ENCODE measurements at regions not wholly inside any gene's neighbourhood (a gene's known extent, or its start where the extent isn't known, plus 50 kb on each side); places are given as distances from the start of the nearest gene placed in this dataset.

DNA sequence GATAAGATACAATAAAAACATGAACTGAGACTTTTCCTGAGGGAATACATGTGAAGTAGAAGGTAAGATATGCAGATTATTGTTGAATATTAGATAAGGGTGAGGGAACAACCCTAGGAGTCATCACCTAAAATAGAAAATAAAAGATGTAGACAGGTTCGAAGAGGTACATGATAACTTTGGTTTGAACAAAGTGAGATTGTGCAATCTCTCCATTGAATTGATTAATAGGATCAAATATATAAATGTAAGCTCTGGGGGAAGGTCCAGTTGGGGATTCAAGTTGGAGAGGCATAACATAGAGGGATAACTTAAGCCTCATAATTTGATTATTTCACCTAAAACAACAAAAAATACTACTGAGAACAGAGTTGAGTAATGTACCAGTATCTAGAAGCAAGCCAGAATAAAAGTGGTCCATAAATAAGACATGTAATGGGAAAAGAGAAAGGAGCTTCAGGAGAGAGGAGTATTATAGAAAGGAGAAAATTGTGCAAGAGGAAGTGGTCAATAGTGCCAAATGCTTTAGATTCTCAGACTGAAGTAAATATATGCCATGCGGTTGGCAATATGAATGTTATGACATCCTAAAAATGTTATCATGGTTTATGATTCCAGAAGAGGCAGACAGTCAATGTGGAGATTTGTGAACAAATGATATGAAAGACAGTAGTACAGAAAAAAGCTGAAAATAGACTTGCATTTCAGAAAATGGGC lies 282.3 kb upstream of the CHRM2 start:
- Histone ChIP-seq H3K4me3 (ENCODE audit: control extremely low read depth in 1 of 5, extremely low read depth in 1 of 5, insufficient read depth in 1 of 5, low read depth in 2 of 5, low read length in 4 of 5) (no peak overlapping the region), H4K20me1 (ENCODE audit: control insufficient read depth, insufficient read depth, low read length, poor library complexity, severe bottlenecking) (no peaks in the 10 kb centered on the region), H2AFZ (ENCODE audit: insufficient read depth, low read depth, low read length, poor library complexity, severe bottlenecking) (no peak overlapping the region), H3K79me2 (ENCODE audit: control insufficient read depth, insufficient read depth, low read length) (no peaks in the 10 kb centered on the region), H3K9ac (ENCODE audit: low read length) (no peak overlapping the region), H3K27me3 (replicated peaks in 1 of 4; ENCODE audit: control extremely low read depth in 1 of 4, control insufficient read depth in 3 of 4, insufficient read depth in 4 of 4, low read length in 3 of 4) (no peaks in the 10 kb centered on the region), H3K4me2 (replicated peaks; ENCODE audit: low read depth, low read length, poor library complexity, severe bottlenecking) (no peak overlapping the region), H3K27ac (ENCODE audit: low read length in 2 of 2) (no peak overlapping the region), H3K36me3 (replicated peaks in 1 of 2; ENCODE audit: control extremely low read depth in 1 of 2, control insufficient read depth in 1 of 2, extremely low read depth in 1 of 2, insufficient read depth in 2 of 2, low read length in 1 of 2) (no peaks in the 10 kb centered on the region), H3K4me1 (ENCODE audit: control insufficient read depth in 2 of 2, insufficient read depth in 2 of 2, low read length in 2 of 2) (no peaks in the 10 kb centered on the region), H3K9me3 (ENCODE audit: control extremely low read depth in 1 of 3, control insufficient read depth in 2 of 3, insufficient read depth in 1 of 3, low read length in 2 of 3) (peaks cover 0 to 3% (median 0%) of the 10 kb centered on the region in 3 donors)
- H3K27me3 Mint-ChIP-seq: no peaks in the 10 kb centered on the region
- H3K27ac Mint-ChIP-seq: no peak overlapping the region
- DNase-seq (no peak), ATAC-seq (ENCODE audit: low read depth) (no peak)
- WGBS (ENCODE audit: insufficient coverage): 88% methylated on average over 1 of the region's 2 CpGs
- no peak overlapping the region for H3K4me3 Mint-ChIP-seq
- TF ChIP-seq, protein P1, sequence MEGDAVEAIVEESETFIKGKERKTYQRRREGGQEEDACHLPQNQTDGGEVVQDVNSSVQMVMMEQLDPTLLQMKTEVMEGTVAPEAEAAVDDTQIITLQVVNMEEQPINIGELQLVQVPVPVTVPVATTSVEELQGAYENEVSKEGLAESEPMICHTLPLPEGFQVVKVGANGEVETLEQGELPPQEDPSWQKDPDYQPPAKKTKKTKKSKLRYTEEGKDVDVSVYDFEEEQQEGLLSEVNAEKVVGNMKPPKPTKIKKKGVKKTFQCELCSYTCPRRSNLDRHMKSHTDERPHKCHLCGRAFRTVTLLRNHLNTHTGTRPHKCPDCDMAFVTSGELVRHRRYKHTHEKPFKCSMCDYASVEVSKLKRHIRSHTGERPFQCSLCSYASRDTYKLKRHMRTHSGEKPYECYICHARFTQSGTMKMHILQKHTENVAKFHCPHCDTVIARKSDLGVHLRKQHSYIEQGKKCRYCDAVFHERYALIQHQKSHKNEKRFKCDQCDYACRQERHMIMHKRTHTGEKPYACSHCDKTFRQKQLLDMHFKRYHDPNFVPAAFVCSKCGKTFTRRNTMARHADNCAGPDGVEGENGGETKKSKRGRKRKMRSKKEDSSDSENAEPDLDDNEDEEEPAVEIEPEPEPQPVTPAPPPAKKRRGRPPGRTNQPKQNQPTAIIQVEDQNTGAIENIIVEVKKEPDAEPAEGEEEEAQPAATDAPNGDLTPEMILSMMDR (IDR thresholded peaks at IDR 0.05): no peak
- TF ChIP-seq EZH2 (IDR thresholded peaks at IDR 0.05; ENCODE audit: borderline replicate concordance, insufficient read depth, low read depth, low read length, poor library complexity, severe bottlenecking): no peak
- ChIA-PET CTCF (no interaction called here), POLR2A (no interaction called here)
- no peaks in the 10 kb centered on the region for H3K4me1 Mint-ChIP-seq
- intact Hi-C loops (cut with micrococcal nuclease): no loop called here
- H3K9me3 Mint-ChIP-seq (ENCODE audit: insufficient read depth): peaks cover 5% of the 10 kb centered on the region

DNA sequence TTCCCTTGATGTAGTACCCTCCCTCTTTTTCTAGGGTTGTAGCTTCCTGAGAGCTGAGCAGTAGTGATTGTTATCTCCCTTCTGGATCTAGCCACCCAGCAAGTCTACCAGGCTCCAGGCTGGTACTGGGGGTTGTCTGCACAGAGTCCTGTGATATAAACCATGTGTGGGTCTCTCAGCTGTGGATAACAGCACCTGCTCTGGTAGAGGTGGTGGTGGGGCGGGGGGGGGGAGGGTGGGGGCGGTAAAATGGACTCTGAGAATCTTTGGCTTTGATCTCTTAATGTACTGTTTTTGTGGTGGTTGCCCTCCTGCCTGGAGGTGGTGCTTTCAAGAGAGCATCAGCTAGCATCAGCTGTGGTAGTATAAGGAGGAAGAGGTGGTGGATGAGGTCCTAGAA lies 302.0 kb upstream of the CHRM2 start:
- Mint-ChIP-seq H3K9me3 (ENCODE audit: insufficient read depth) (peaks cover 4% of the 10 kb centered on the region), H3K27ac (no peak overlapping the region), H3K27me3 (no peaks in the 10 kb centered on the region), H3K4me1 (no peaks in the 10 kb centered on the region), H3K4me3 (no peak overlapping the region)
- H3K9me3 ChIP-seq (ENCODE audit: control extremely low read depth in 1 of 3, control insufficient read depth in 2 of 3, insufficient read depth in 1 of 3, low read length in 2 of 3): no peaks in the 10 kb centered on the region
- ATAC-seq (ENCODE audit: low read depth) (no peak), DNase-seq (no peak)
- intact Hi-C loops (cut with micrococcal nuclease): no loop called here
- no peaks in the 10 kb centered on the region for H3K36me3 ChIP-seq (replicated peaks in 1 of 2; ENCODE audit: control extremely low read depth in 1 of 2, control insufficient read depth in 1 of 2, extremely low read depth in 1 of 2, insufficient read depth in 2 of 2, low read length in 1 of 2)
- H3K9ac ChIP-seq (ENCODE audit: low read length): no peak overlapping the region
- H3K4me3 ChIP-seq (ENCODE audit: control extremely low read depth in 1 of 5, extremely low read depth in 1 of 5, insufficient read depth in 1 of 5, low read depth in 2 of 5, low read length in 4 of 5): no peak overlapping the region
- H3K4me1 ChIP-seq (ENCODE audit: control insufficient read depth in 2 of 2, insufficient read depth in 2 of 2, low read length in 2 of 2): no peaks in the 10 kb centered on the region
- no peaks in the 10 kb centered on the region for H4K20me1 ChIP-seq (ENCODE audit: control insufficient read depth, insufficient read depth, low read length, poor library complexity, severe bottlenecking)
- H3K27ac ChIP-seq (ENCODE audit: low read length in 2 of 2): no peak overlapping the region
- no peak overlapping the region for H3K4me2 ChIP-seq (replicated peaks; ENCODE audit: low read depth, low read length, poor library complexity, severe bottlenecking)
- H3K79me2 ChIP-seq (ENCODE audit: control insufficient read depth, insufficient read depth, low read length): no peaks in the 10 kb centered on the region
- ChIA-PET POLR2A (no interaction called here), CTCF (no interaction called here)
- no peak overlapping the region for H2AFZ ChIP-seq (ENCODE audit: insufficient read depth, low read depth, low read length, poor library complexity, severe bottlenecking)
- no peak for TF ChIP-seq EZH2 (IDR thresholded peaks at IDR 0.05; ENCODE audit: borderline replicate concordance, insufficient read depth, low read depth, low read length, poor library complexity, severe bottlenecking)
- TF ChIP-seq, protein P1 (IDR thresholded peaks at IDR 0.05): no peak
- WGBS (ENCODE audit: insufficient coverage): no CpG with 5 or more reads among the region's 2 CpGs
- H3K27me3 ChIP-seq (replicated peaks in 1 of 4; ENCODE audit: control extremely low read depth in 1 of 4, control insufficient read depth in 3 of 4, insufficient read depth in 4 of 4, low read length in 3 of 4): no peaks in the 10 kb centered on the region

All from B cell (primary cell).